Kidney (tissue), 13 donors: ENCODE measurements at regions not wholly inside any gene's neighbourhood (a gene's known extent, or its start where the extent isn't known, plus 50 kb on each side); places are given as distances from the start of the nearest gene placed in this dataset.

Experiments used
- DNase-seq, 5 donors: peaks; one replicate each; pipeline ENCODE4 v3.0.0-alpha.2; 2013 to 2020
- FAIRE-seq: peaks from 2 replicates; lab custom pipeline; 2012; peaks lifted over from hg19 to GRCh38; lab: Jason Lieb, UNC
- H3K27ac ChIP-seq, 2 donors: one replicate each; pipeline ENCODE4 v1.7.0; 2013; ENCODE audit warnings: low read depth in 2 of 2, low read length in 2 of 2, inconsistent platforms in 1 of 2
- H3K27me3 ChIP-seq: one replicate; pipeline ENCODE4 v1.7.1; 2013; ENCODE audit warnings: low read length, inconsistent platforms; ENCODE audit not compliant: control insufficient read depth, insufficient read depth
- H3K36me3 ChIP-seq, 3 donors: one replicate each; pipeline versions ENCODE4 v1.7.0 to v1.7.1; 2013; ENCODE audit warnings: low read length in 3 of 3, control low read depth in 1 of 3, inconsistent platforms in 1 of 3; ENCODE audit not compliant: insufficient read depth in 3 of 3, control insufficient read depth in 2 of 3
- H3K4me1 ChIP-seq, 3 donors: one replicate each; pipeline versions ENCODE4 v1.7.0 to v1.7.1; 2013; ENCODE audit warnings: low read length in 3 of 3, inconsistent platforms in 1 of 3, low read depth in 1 of 3; ENCODE audit not compliant: control insufficient read depth in 2 of 3, insufficient read depth in 2 of 3
- H3K4me3 ChIP-seq, 3 donors: one replicate each; pipeline versions ENCODE4 v1.7.0 to v1.8.1; 2013; ENCODE audit warnings: low read length in 3 of 3, control low read depth in 1 of 3, inconsistent platforms in 1 of 3
- H3K9ac ChIP-seq, 3 donors: one replicate each; pipeline versions ENCODE4 v1.7.0 to v1.7.1; 2013; ENCODE audit warnings: low read length in 3 of 3, control low read depth in 1 of 3, inconsistent platforms in 1 of 3
- H3K9me3 ChIP-seq, 3 donors: one replicate each; pipeline versions ENCODE4 v1.7.0 to v1.7.1; 2013; ENCODE audit warnings: low read length in 3 of 3, control low read depth in 1 of 3, inconsistent platforms in 1 of 3; ENCODE audit not compliant: control insufficient read depth in 2 of 3, insufficient read depth in 1 of 3
- CTCF ChIP-seq: IDR thresholded peaks from 3 replicates; pipeline ENCODE4 v1.5.1; 2012; ENCODE audit warnings: mild to moderate bottlenecking, moderate library complexity, borderline replicate concordance; ENCODE audit not compliant: insufficient read depth; ENCODE audit errors: extremely low read depth
- intact Hi-C: fragments of 100-400 bp; cut with DNase I; formaldehyde crosslinking; loops from one replicate; pipeline ENCODE4 v1.11.1; 2022
- donor health status: control.
- donor health status: control.
- donor health status: control.
- donor health status: control.
- donor health status: control.
- donor health status: DM: yes; HTN: yes; CAD: no.
- donor health status: Normal renal cell carcinoma (clear cell type).

- no peaks in the 10 kb centered on the region for H3K9me3 ChIP-seq
- no peak for DNase-seq
- no peaks in the 10 kb centered on the region for H3K36me3 ChIP-seq
- no peaks in the 10 kb centered on the region for H3K4me1 ChIP-seq
- no peak overlapping the region for H3K4me3 ChIP-seq
- no peak overlapping the region for H3K9ac ChIP-seq
- intact Hi-C loops: no loop called here
- FAIRE-seq: no peak
- no peaks in the 10 kb centered on the region for H3K27me3 ChIP-seq
- H3K27ac ChIP-seq: no peak overlapping the region
- TF ChIP-seq CTCF: no peak
Measured at GRCh38 chr7:17530244-17530643, 231.8 kb downstream of the AHR start.

GRCh38 chr7:17530741-17531421 lies 232.4 kb downstream of the AHR start:
- no peak for FAIRE-seq

GRCh38 chr7:17532861-17533404 lies 234.5 kb downstream of the AHR start:
- H3K27me3 ChIP-seq: no peaks in the 10 kb centered on the region
- H3K9ac ChIP-seq: no peak overlapping the region
- DNase-seq (no peak), FAIRE-seq (no peak)
- H3K27ac ChIP-seq: no peak overlapping the region
- intact Hi-C loops: no loop called here
- H3K4me3 ChIP-seq: no peak overlapping the region
- no peaks in the 10 kb centered on the region for H3K9me3 ChIP-seq
- H3K36me3 ChIP-seq: no peaks in the 10 kb centered on the region
- H3K4me1 ChIP-seq: no peaks in the 10 kb centered on the region
- no peak for TF ChIP-seq CTCF

More at GRCh38 chr7:17530741-17531421, 232.4 kb downstream of the AHR start:
- Histone ChIP-seq H3K4me3 (no peak overlapping the region), H3K9me3 (no peaks in the 10 kb centered on the region), H3K27me3 (no peaks in the 10 kb centered on the region), H3K36me3 (no peaks in the 10 kb centered on the region), H3K27ac (no peak overlapping the region), H3K9ac (no peak overlapping the region), H3K4me1 (no peaks in the 10 kb centered on the region)
- DNase-seq: no peak
- intact Hi-C loops: no loop called here
- TF ChIP-seq CTCF: peak; percentile 29
